ENCODE measurements at regions not wholly inside any gene's neighbourhood (a gene's known extent, or its start where the extent isn't known, plus 50 kb on each side); places are given as distances from the start of the nearest gene placed in this dataset.
"Not testable (repeated sequence)": the region's sequence is repeated elsewhere in the genome, so short reads cannot be mapped to it uniquely, and the experiment has no call there.

- TF ChIP-seq EZH2 (IDR thresholded peaks at IDR 0.05; ENCODE audit: borderline replicate concordance, low read depth, low read length); NEUROD1 (IDR thresholded peaks at IDR 0.05; ENCODE audit: borderline replicate concordance, low read depth, low read length, partially characterized antibody); ZNF780A (CRISPR knock-in tag; IDR thresholded peaks at IDR 0.05); KLF16 (IDR thresholded peaks at IDR 0.05): not testable (repeated sequence)
These were observed 653.6 kb upstream of the TPTE start for GRCh38 chr21:9867815-9868214.
